ENCODE measurements at regions not wholly inside any gene's neighbourhood (a gene's known extent, or its start where the extent isn't known, plus 50 kb on each side); places are given as distances from the start of the nearest gene placed in this dataset.

DNA sequence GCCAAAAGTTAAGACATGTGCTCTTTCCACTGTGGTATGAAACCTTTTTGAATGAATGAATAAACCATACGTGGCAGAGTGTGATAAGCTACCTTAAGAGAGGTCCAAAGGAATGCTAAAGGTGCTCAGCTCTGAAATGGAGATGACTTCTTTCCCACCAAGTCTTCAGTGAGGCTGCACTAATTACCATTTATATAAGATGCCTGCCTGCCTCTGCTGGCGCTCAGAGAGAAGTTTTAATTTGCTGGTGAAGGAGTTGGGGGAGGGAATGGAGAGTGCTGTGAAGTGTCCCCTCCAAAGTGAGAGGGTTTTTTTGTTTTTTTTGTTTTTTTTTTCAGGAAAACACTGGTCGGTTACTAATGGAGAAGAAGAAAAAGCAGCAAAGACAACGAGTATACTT is 559.0 kb downstream of the OMA1 start (continued):
- TF ChIP-seq, protein P1, sequence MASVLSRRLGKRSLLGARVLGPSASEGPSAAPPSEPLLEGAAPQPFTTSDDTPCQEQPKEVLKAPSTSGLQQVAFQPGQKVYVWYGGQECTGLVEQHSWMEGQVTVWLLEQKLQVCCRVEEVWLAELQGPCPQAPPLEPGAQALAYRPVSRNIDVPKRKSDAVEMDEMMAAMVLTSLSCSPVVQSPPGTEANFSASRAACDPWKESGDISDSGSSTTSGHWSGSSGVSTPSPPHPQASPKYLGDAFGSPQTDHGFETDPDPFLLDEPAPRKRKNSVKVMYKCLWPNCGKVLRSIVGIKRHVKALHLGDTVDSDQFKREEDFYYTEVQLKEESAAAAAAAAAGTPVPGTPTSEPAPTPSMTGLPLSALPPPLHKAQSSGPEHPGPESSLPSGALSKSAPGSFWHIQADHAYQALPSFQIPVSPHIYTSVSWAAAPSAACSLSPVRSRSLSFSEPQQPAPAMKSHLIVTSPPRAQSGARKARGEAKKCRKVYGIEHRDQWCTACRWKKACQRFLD (CRISPR knock-in tag; IDR thresholded peaks at IDR 0.05) = no peak
- TF ChIP-seq, protein P2, sequence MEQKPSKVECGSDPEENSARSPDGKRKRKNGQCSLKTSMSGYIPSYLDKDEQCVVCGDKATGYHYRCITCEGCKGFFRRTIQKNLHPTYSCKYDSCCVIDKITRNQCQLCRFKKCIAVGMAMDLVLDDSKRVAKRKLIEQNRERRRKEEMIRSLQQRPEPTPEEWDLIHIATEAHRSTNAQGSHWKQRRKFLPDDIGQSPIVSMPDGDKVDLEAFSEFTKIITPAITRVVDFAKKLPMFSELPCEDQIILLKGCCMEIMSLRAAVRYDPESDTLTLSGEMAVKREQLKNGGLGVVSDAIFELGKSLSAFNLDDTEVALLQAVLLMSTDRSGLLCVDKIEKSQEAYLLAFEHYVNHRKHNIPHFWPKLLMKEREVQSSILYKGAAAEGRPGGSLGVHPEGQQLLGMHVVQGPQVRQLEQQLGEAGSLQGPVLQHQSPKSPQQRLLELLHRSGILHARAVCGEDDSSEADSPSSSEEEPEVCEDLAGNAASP (IDR thresholded peaks at IDR 0.05) = no peak
- TF ChIP-seq ZEB2 (IDR thresholded peaks at IDR 0.05) (no peak), ZNF347 (CRISPR knock-in tag; IDR thresholded peaks at IDR 0.05; ENCODE audit: low read depth) (no peak), SOX6 (IDR thresholded peaks at IDR 0.05) (no peak), E2F6 (IDR thresholded peaks at IDR 0.05; ENCODE audit: borderline replicate concordance in 1 of 2, extremely low read depth in 1 of 2, insufficient read depth in 1 of 2, insufficient read length in 1 of 2, low read depth in 1 of 2, low read length in 1 of 2, poor library complexity in 1 of 2, severe bottlenecking in 1 of 2) (no peak)
- TF ChIP-seq, protein P3, sequence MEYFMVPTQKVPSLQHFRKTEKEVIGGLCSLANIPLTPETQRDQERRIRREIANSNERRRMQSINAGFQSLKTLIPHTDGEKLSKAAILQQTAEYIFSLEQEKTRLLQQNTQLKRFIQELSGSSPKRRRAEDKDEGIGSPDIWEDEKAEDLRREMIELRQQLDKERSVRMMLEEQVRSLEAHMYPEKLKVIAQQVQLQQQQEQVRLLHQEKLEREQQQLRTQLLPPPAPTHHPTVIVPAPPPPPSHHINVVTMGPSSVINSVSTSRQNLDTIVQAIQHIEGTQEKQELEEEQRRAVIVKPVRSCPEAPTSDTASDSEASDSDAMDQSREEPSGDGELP (CRISPR knock-in tag; IDR thresholded peaks at IDR 0.05; ENCODE audit: borderline replicate concordance) = no peak

Measured in K562 (cell line).